HEK293T (cell line): ENCODE measurements at regions not wholly inside any gene's neighbourhood (a gene's known extent, or its start where the extent isn't known, plus 50 kb on each side); places are given as distances from the start of the nearest gene placed in this dataset.
"Not testable (repeated sequence)": the region's sequence is repeated elsewhere in the genome, so short reads cannot be mapped to it uniquely, and the experiment has no call there.

Experiments
- CTCF ChIA-PET: fragments of 350-600 bp; formaldehyde crosslinking; extraction: SDS; loops from one replicate; lab custom pipeline; 2021; ENCODE audit warnings: antibody characterized with exemption, inconsistent platforms; lab: Yijun Ruan, JAX
- POLR2A ChIA-PET: fragments of 350-600 bp; formaldehyde crosslinking; extraction: SDS; loops from one replicate; lab custom pipeline; 2020; ENCODE audit warnings: antibody characterized with exemption, inconsistent platforms; lab: Yijun Ruan, JAX
- DNase-seq: peaks from one replicate; pipeline ENCODE4 v3.0.0; 2012; ENCODE audit warnings: mixed read lengths; ENCODE audit errors: extremely low spot score
- ARNT ChIP-seq: fragments of 450-650 bp; IDR thresholded peaks from 2 replicates; pipeline ENCODE4 v1.6.1; 2017; ENCODE audit warnings: mild to moderate bottlenecking
- BHLHE40 ChIP-seq: fragments of 450-650 bp; IDR thresholded peaks from 2 replicates; pipeline ENCODE4 v1.6.1; 2016; ENCODE audit warnings: mild to moderate bottlenecking, moderate library complexity, borderline replicate concordance
- CTBP1 ChIP-seq: fragments of 450-650 bp; IDR thresholded peaks from 2 replicates; pipeline ENCODE4 v1.6.1; 2016; ENCODE audit warnings: borderline replicate concordance
- ELF4 ChIP-seq: fragments of 450-650 bp; IDR thresholded peaks from 2 replicates; pipeline ENCODE4 v1.6.1; 2017; ENCODE audit warnings: antibody characterized with exemption
- FOXA1 ChIP-seq: fragments of 450-650 bp; IDR thresholded peaks from 2 replicates; pipeline ENCODE4 v1.6.1; 2016; ENCODE audit warnings: mild to moderate bottlenecking
- FOXK2 ChIP-seq: fragments of 450-650 bp; IDR thresholded peaks from 2 replicates; pipeline ENCODE4 v1.6.1; 2016; ENCODE audit warnings: mild to moderate bottlenecking
- FOXM1 ChIP-seq: fragments of 450-650 bp; IDR thresholded peaks from 2 replicates; pipeline ENCODE4 v1.6.1; 2017; ENCODE audit warnings: mild to moderate bottlenecking, borderline replicate concordance
- HDGF ChIP-seq: fragments of 450-650 bp; IDR thresholded peaks from 2 replicates; pipeline ENCODE4 v1.6.1; 2017; ENCODE audit warnings: antibody characterized with exemption, borderline replicate concordance
- L3MBTL2 ChIP-seq: fragments of 450-650 bp; conservative IDR thresholded peaks from 2 replicates; pipeline ENCODE4 v1.6.1; 2016; ENCODE audit warnings: mild to moderate bottlenecking
- LEF1 ChIP-seq: fragments of 450-650 bp; IDR thresholded peaks from 2 replicates; pipeline ENCODE4 v1.6.1; 2017; ENCODE audit warnings: mild to moderate bottlenecking, borderline replicate concordance
- NFRKB ChIP-seq: fragments of 450-650 bp; IDR thresholded peaks from 2 replicates; pipeline ENCODE4 v1.6.1; 2016; ENCODE audit warnings: mild to moderate bottlenecking, moderate library complexity
- PKNOX1 ChIP-seq: fragments of 450-650 bp; IDR thresholded peaks from 2 replicates; pipeline ENCODE4 v1.6.1; 2016
- SP1 ChIP-seq: fragments of 450-650 bp; IDR thresholded peaks from 2 replicates; pipeline ENCODE4 v1.6.1; 2017
- SUZ12 ChIP-seq: fragments of 450-650 bp; IDR thresholded peaks from 2 replicates; pipeline ENCODE4 v1.6.1; 2016; ENCODE audit warnings: mild to moderate bottlenecking
- TARDBP ChIP-seq: fragments of 450-650 bp; IDR thresholded peaks from 2 replicates; pipeline ENCODE4 v1.6.1; 2016
- ZNF384 ChIP-seq: fragments of 450-650 bp; IDR thresholded peaks from 2 replicates; pipeline ENCODE4 v1.6.1; 2016

- ChIA-PET CTCF (interaction anchor here (0.6 to 1.5 kb wide), 4 partner anchors 12 to 359 kb away, joined by 3 to 7 read pairs (median 4); no protein-coding TSS in a partner anchor), POLR2A (no interaction called here)
- DNase-seq = no peak
- no peak for TF ChIP-seq SP1
- TF ChIP-seq ELF4 = no peak
- no peak for TF ChIP-seq TARDBP
- TF ChIP-seq CTBP1 = no peak
- no peak for TF ChIP-seq FOXA1
- no peak for TF ChIP-seq BHLHE40
- no peak for TF ChIP-seq PKNOX1
- no peak for TF ChIP-seq NFRKB
- TF ChIP-seq ZNF384 = no peak
- TF ChIP-seq SUZ12 = no peak
- TF ChIP-seq L3MBTL2 = no peak
- TF ChIP-seq HDGF = no peak
- TF ChIP-seq ARNT = no peak
- no peak for TF ChIP-seq FOXK2
- no peak for TF ChIP-seq LEF1
- no peak for TF ChIP-seq FOXM1
Observed at GRCh38 chr5:159515197-159515596, 184.9 kb upstream of the IL12B start.

GRCh38 chr5:159515909-159516415, 185.7 kb upstream of the IL12B start:
- POLR2A ChIA-PET = interaction anchor here (1.3 kb wide), 1 partner anchor 471 kb away, joined by 4 read pairs; no protein-coding TSS in a partner anchor
- DNase-seq = peak; percentile 71

DNA sequence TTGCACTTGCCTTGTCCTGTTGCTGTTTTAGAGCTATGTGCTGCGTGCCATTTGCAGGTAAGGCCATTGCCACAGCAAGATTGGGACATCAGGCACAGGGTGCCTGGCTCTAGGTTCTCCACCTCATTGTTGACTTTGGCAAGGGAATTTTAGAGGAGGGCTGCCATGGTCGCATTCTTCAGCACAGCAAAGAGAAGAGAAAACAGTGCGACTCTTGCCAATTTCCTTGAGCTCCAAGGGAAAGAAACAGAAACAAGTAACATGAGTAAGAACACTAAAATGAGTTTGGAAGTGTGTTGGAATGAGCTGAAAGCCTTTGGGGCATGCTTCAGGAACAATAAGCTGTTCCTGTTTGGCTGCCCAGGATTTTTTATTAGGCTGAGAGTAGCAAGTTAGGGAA, 188.1 kb upstream of the IL12B start:
- ChIA-PET CTCF (no interaction called here), POLR2A (no interaction called here)
- no peak for DNase-seq
- TF ChIP-seq ZNF384 (no peak), ELF4 (no peak), FOXK2 (no peak), SUZ12 (no peak), PKNOX1 (no peak), FOXA1 (no peak), TARDBP (no peak), SP1 (no peak), CTBP1 (no peak), BHLHE40 (no peak), HDGF (no peak), ARNT (no peak), L3MBTL2 (no peak), FOXM1 (no peak), NFRKB (no peak), LEF1 (no peak)

More at GRCh38 chr5:159515909-159516415, 185.7 kb upstream of the IL12B start:
- CTCF ChIA-PET = interaction anchor here (0.6 to 1.7 kb wide), 24 partner anchors 10 to 560 kb away, joined by 3 to 8 read pairs (median 4); no protein-coding TSS in a partner anchor
- no peak for TF ChIP-seq HDGF
- TF ChIP-seq TARDBP = no peak
- TF ChIP-seq PKNOX1 = no peak
- no peak for TF ChIP-seq FOXM1
- peak; percentile 87 for TF ChIP-seq ZNF384
- no peak for TF ChIP-seq NFRKB

- DNase-seq = no peak
- ChIA-PET POLR2A (no interaction called here), CTCF (no interaction called here)
Observed at GRCh38 chr5:159519365-159519764, 189.1 kb upstream of the IL12B start.

GRCh38 chr5:159522841-159523240, 192.6 kb upstream of the IL12B start:
- TF ChIP-seq TARDBP = no peak
- DNase-seq = no peak
- ChIA-PET POLR2A (no interaction called here), CTCF (no interaction called here)

More at GRCh38 chr5:159519365-159519764, 189.1 kb upstream of the IL12B start:
- TF ChIP-seq CTBP1 (no peak), ARNT (no peak), HDGF (no peak), ELF4 (no peak), ZNF384 (no peak), L3MBTL2 (no peak), NFRKB (no peak), PKNOX1 (no peak), FOXM1 (no peak)

DNA sequence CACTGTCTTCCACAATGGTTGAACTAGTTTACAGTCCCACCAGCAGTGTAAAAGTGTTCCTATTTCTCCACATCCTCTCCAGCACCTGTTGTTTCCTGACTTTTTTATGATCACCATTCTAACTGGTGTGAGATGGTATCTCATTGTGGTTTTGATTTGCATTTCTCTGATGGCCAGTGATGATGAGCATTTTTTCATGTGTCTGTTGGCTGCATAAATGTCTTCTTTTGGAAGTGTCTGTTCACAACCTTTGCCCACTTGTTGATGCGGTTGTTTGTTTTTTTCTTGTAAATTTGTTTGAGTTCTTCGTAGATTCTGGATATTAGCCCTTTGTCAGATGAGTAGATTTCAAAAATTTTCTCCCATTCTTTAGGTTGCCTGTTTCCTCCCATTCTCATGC, 194.0 kb upstream of the IL12B start:
- CTCF ChIA-PET, DNase-seq, POLR2A ChIA-PET: not testable (repeated sequence)

DNA sequence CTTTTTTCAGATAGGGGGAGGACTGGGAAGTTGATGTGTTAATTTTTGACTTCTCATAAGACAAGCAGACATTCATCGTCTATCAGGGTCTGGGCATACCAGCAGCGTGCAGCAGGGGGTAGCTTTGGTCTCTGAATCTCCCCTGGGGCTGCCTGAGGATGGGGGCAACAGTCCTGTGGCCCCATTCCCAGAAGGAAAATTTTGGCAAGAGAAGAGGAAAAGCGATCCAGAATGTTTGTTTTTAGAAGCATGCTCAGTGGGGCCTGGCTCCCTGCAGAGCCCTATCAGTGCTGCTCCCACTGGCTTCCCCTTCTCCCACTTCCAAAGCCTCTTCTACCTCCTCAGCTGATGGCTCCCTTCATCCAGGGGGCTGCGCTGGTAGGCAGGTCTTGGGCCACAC, 194.8 kb upstream of the IL12B start:
- ChIA-PET POLR2A (no interaction called here), CTCF (interaction anchor here (0.9 kb wide), 1 partner anchor 9 kb away, joined by 4 read pairs; no protein-coding TSS in a partner anchor)
- TF ChIP-seq FOXM1 = no peak
- no peak for TF ChIP-seq FOXA1
- no peak for TF ChIP-seq FOXK2
- no peak for TF ChIP-seq ARNT
- TF ChIP-seq LEF1 = no peak
- TF ChIP-seq ZNF384 = no peak
- TF ChIP-seq TARDBP = no peak
- no peak for TF ChIP-seq SP1
- DNase-seq = no peak
